IMR-90 (cell line): ENCODE measurements at regions not wholly inside any gene's neighbourhood (a gene's known extent, or its start where the extent isn't known, plus 50 kb on each side); places are given as distances from the start of the nearest gene placed in this dataset.
"Not testable (repeated sequence)": the region's sequence is repeated elsewhere in the genome, so short reads cannot be mapped to it uniquely, and the experiment has no call there.

Experiments
- ATAC-seq: fragments of 200-7000 bp; cut with Tn5 transposase; 2 replicates; pipeline ENCODE4 v1.9.1; 2020; ENCODE audit warnings: low read depth, mild to moderate bottlenecking, moderate library complexity
- BruUV-seq: library from RNA; stranded (reverse); fragments of 400-500 nt; replicated peaks from 2 replicates; lab custom pipeline; 2021; lab: Mats Ljungman, UMichigan
- CTCF ChIA-PET: fragments of 300-600 bp; formaldehyde crosslinking; extraction: SDS; loops from one replicate; lab custom pipeline; 2021; ENCODE audit warnings: antibody characterized with exemption; lab: Yijun Ruan, JAX
- POLR2A ChIA-PET: fragments of 300-600 bp; sonication (Branson Sonifier 250); formaldehyde crosslinking; loops from one replicate; lab custom pipeline; 2022; ENCODE audit warnings: antibody characterized with exemption; ENCODE audit not compliant: unreplicated experiment; lab: Charles Lee
- DNase-seq: peaks from one replicate; pipeline ENCODE4 v3.0.0; 2013
- H2AFZ ChIP-seq: replicated peaks from 2 replicates; pipeline ENCODE3; 2013; ENCODE audit warnings: low read length, mild to moderate bottlenecking; ENCODE audit not compliant: poor library complexity
- H2AK5ac ChIP-seq: 2 replicates; pipeline ENCODE4 v1.6.1; 2013; ENCODE audit warnings: low read depth, low read length, inconsistent platforms
- H2AK9ac ChIP-seq: replicated peaks from 2 replicates; pipeline ENCODE3; 2013; ENCODE audit warnings: mild to moderate bottlenecking, low read depth, low read length, moderate library complexity; ENCODE audit not compliant: poor library complexity
- H2BK120ac ChIP-seq: 2 replicates; pipeline ENCODE4 v1.6.1; 2013; ENCODE audit warnings: low read depth, low read length, inconsistent platforms
- H2BK15ac ChIP-seq: 3 replicates; pipeline ENCODE4 v1.6.1; 2013; ENCODE audit warnings: low read depth, low read length, inconsistent platforms
- H2BK20ac ChIP-seq: 2 replicates; pipeline ENCODE4 v1.6.1; 2013; ENCODE audit warnings: low read depth, mild to moderate bottlenecking, inconsistent platforms, low read length, moderate library complexity
- H2BK5ac ChIP-seq: 2 replicates; pipeline ENCODE4 v1.6.1; 2013; ENCODE audit warnings: mild to moderate bottlenecking, low read depth, low read length, inconsistent platforms; ENCODE audit not compliant: poor library complexity, severe bottlenecking
- H3K14ac ChIP-seq: replicated peaks from 2 replicates; pipeline ENCODE4 v1.6.1; 2013; ENCODE audit warnings: low read depth, low read length, inconsistent platforms
- H3K18ac ChIP-seq: 2 replicates; pipeline ENCODE4 v1.6.1; 2013; ENCODE audit warnings: low read depth, low read length, control low read depth
- H3K23ac ChIP-seq: 2 replicates; pipeline ENCODE4 v1.6.1; 2013; ENCODE audit warnings: low read depth, low read length, inconsistent platforms
- H3K27ac ChIP-seq: 2 replicates; pipeline ENCODE4 v1.5.1; 2013; ENCODE audit warnings: mild to moderate bottlenecking, control low read depth, low read length; ENCODE audit not compliant: insufficient read depth
- H3K27me3 ChIP-seq: 2 replicates; pipeline ENCODE4 v1.6.1; 2013; ENCODE audit warnings: low read length; ENCODE audit not compliant: control insufficient read depth, insufficient read depth
- H3K36me3 ChIP-seq: 2 replicates; pipeline ENCODE4 v1.6.1; 2013; ENCODE audit warnings: low read length, mixed read lengths; ENCODE audit not compliant: control insufficient read depth, insufficient read depth
- H3K4ac ChIP-seq: 2 replicates; pipeline ENCODE4 v1.6.1; 2013; ENCODE audit warnings: low read depth, low read length, inconsistent platforms
- H3K4me1 ChIP-seq: 2 replicates; pipeline ENCODE4 v1.6.1; 2013; ENCODE audit warnings: low read length, mixed read lengths; ENCODE audit not compliant: control insufficient read depth, insufficient read depth
- H3K4me2 ChIP-seq: 2 replicates; pipeline ENCODE4 v1.6.1; 2013; ENCODE audit warnings: low read depth, mild to moderate bottlenecking, control low read depth, low read length, moderate library complexity
- H3K4me3 ChIP-seq: 2 replicates; pipeline ENCODE4 v1.5.1; 2013; ENCODE audit warnings: low read depth, mild to moderate bottlenecking, control low read depth, low read length, moderate library complexity; ENCODE audit not compliant: insufficient read depth
- H3K56ac ChIP-seq: 2 replicates; pipeline ENCODE4 v1.6.1; 2013; ENCODE audit warnings: low read length, inconsistent platforms; ENCODE audit not compliant: insufficient read depth; ENCODE audit errors: extremely low read depth
- H3K79me1 ChIP-seq, 2 experiments: 2 replicates each; pipeline ENCODE4 v1.6.1; 2013; ENCODE audit warnings: low read length in 2 of 2, inconsistent platforms in 1 of 2, low read depth in 1 of 2
- H3K9ac ChIP-seq: 2 replicates; pipeline ENCODE4 v1.6.1; 2013; ENCODE audit warnings: low read depth, low read length, control low read depth
- H3K9me1 ChIP-seq: 2 replicates; pipeline ENCODE4 v1.6.1; 2013; ENCODE audit warnings: low read length, inconsistent platforms; ENCODE audit not compliant: insufficient read depth
- H3K9me3 ChIP-seq: 2 replicates; pipeline ENCODE4 v1.6.1; 2013; ENCODE audit warnings: low read length; ENCODE audit not compliant: control insufficient read depth, insufficient read depth
- H4K20me1 ChIP-seq: 2 replicates; pipeline ENCODE4 v1.6.1; 2013; ENCODE audit warnings: low read length, inconsistent platforms; ENCODE audit not compliant: insufficient read depth
- H4K5ac ChIP-seq: 2 replicates; pipeline ENCODE4 v1.6.1; 2013; ENCODE audit warnings: mild to moderate bottlenecking, low read depth, low read length, control low read depth
- H4K8ac ChIP-seq, 2 experiments: 2 replicates each; pipeline ENCODE4 v1.6.1; 2013; ENCODE audit warnings: low read depth in 2 of 2, low read length in 2 of 2, control low read depth in 1 of 2, inconsistent platforms in 1 of 2
- H4K91ac ChIP-seq: 2 replicates; pipeline ENCODE4 v1.6.1; 2013; ENCODE audit warnings: low read depth, low read length, inconsistent platforms; ENCODE audit not compliant: insufficient read depth
- MXI1 ChIP-seq: IDR thresholded peaks from 2 replicates; pipeline ENCODE4 v1.6.1; 2012; ENCODE audit warnings: low read depth, mild to moderate bottlenecking, low read length, moderate library complexity, borderline replicate concordance
- NFE2L2 ChIP-seq: fragments of 150-350 bp; IDR thresholded peaks from 2 replicates; pipeline ENCODE4 v1.6.1; 2016; ENCODE audit warnings: low read depth, mild to moderate bottlenecking, low read length
- RCOR1 ChIP-seq: IDR thresholded peaks from 2 replicates; pipeline ENCODE4 v1.6.1; 2012; ENCODE audit warnings: mild to moderate bottlenecking, low read length, improper control_type of control experiment; ENCODE audit not compliant: insufficient replicate concordance
- WGBS, 2 experiments: methylation state at CpG; one replicate each; pipeline versions ENCODE4 v1.1.5 to v1.1.7; 2013; ENCODE audit warnings: missing lambda C conversion rate in 2 of 2; ENCODE audit not compliant: insufficient read length in 1 of 2; ENCODE audit errors: extremely low coverage in 2 of 2; 5-methylcytosine and 5-hydroxymethylcytosine counted together
- dilution Hi-C: fragments of 300-500 bp; cut with HindIII; formaldehyde crosslinking; loops from one replicate; pipeline ENCODE4 v1.14.3; 2018; ENCODE audit warnings: low sequenced_read_pairs; ENCODE audit not compliant: unreplicated experiment
- in situ Hi-C: fragments of 300-500 bp; cut with MboI; formaldehyde crosslinking; loops from 3 replicates; pipeline ENCODE4 v1.14.3; 2019; ENCODE audit warnings: low sequenced_read_pairs, inconsistent platforms, mixed read lengths
- intact Hi-C: fragments of 100-400 bp; cut with micrococcal nuclease; formaldehyde crosslinking; loops from 2 replicates; pipeline ENCODE4 v1.10.0; 2022

DNA sequence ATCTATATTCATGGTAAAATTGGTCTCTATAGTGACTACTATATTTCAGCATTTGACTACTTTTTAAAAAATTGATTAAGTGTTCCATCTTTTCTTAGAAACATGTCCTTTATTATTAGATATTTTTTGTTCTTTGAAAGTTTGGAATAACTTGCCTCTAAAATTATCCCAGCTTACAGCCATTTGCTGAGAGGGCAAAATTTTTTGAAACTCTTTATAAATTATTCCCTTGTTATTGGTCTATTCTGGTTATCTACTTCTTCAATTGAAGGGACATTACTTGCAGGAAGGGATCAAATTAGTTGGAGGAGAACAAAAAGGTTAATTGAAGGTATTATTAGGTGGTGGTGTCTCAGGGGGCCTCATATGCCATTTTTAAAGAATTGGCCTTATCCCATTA, 184.1 kb downstream of the TTC6 start:
- no peak for ATAC-seq
- no peaks in the 10 kb centered on the region for H3K9me1 ChIP-seq
- in situ Hi-C loops (no loop called here), intact Hi-C loops (no loop called here), dilution Hi-C loops (no loop called here)
- H2BK120ac ChIP-seq = no peak overlapping the region
- H3K56ac ChIP-seq = no peak overlapping the region
- H2BK20ac ChIP-seq = no peak overlapping the region
- ChIA-PET CTCF (no interaction called here), POLR2A (no interaction called here)
- no peak overlapping the region for H3K9ac ChIP-seq
- H3K4me3 ChIP-seq = no peak overlapping the region
- no peaks in the 10 kb centered on the region for H3K27me3 ChIP-seq
- no peak overlapping the region for H4K5ac ChIP-seq
- no peaks in the 10 kb centered on the region for H3K4me1 ChIP-seq
- H2AFZ ChIP-seq = no peak overlapping the region
- H2BK15ac ChIP-seq = no peak overlapping the region
- no peak overlapping the region for H3K18ac ChIP-seq
- H2AK9ac ChIP-seq = no peak overlapping the region
- H4K20me1 ChIP-seq = no peaks in the 10 kb centered on the region
- no peak for DNase-seq
- H3K36me3 ChIP-seq = no peaks in the 10 kb centered on the region
- H3K9me3 ChIP-seq = peaks cover 2% of the 10 kb centered on the region; the same call in 1 of the 2 replicates
- H4K91ac ChIP-seq = no peak overlapping the region
- no peak overlapping the region for H4K8ac ChIP-seq
- no peak overlapping the region for H3K4ac ChIP-seq
- no peaks in the 10 kb centered on the region for H3K79me1 ChIP-seq
- no peak overlapping the region for H3K27ac ChIP-seq
- no peak overlapping the region for H3K14ac ChIP-seq
- H2BK5ac ChIP-seq = no peak overlapping the region
- H2AK5ac ChIP-seq = no peak overlapping the region
- TF ChIP-seq NFE2L2 (no peak), RCOR1 (no peak), MXI1 (no peak)
- BruUV-seq = no TSS peak
- H3K23ac ChIP-seq = no peak overlapping the region
- no peak overlapping the region for H3K4me2 ChIP-seq

GRCh38 chr14:37780731-37781130, 185.3 kb downstream of the TTC6 start:
- H4K20me1 ChIP-seq, in situ Hi-C loops, H2BK5ac ChIP-seq, POLR2A ChIA-PET, H3K9me1 ChIP-seq, ATAC-seq, H3K27ac ChIP-seq, H3K4me2 ChIP-seq, intact Hi-C loops, H3K23ac ChIP-seq, CTCF ChIA-PET, H3K18ac ChIP-seq, H3K79me1 ChIP-seq, H2BK20ac ChIP-seq, H3K4me1 ChIP-seq, DNase-seq, H2BK15ac ChIP-seq, H3K9ac ChIP-seq, H4K5ac ChIP-seq, H4K91ac ChIP-seq, H2AK9ac ChIP-seq, H2BK120ac ChIP-seq, H3K56ac ChIP-seq, H3K4me3 ChIP-seq, H4K8ac ChIP-seq, H3K4ac ChIP-seq, H3K9me3 ChIP-seq, H3K27me3 ChIP-seq, dilution Hi-C loops, BruUV-seq, H3K36me3 ChIP-seq, H2AK5ac ChIP-seq, H3K14ac ChIP-seq, H2AFZ ChIP-seq: not testable (repeated sequence)
- WGBS, 2 experiments = no CpG with 5 or more reads among the region's 4 CpGs
